PFSK-1 (cell line): ENCODE measurements at regions not wholly inside any gene's neighbourhood (a gene's known extent, or its start where the extent isn't known, plus 50 kb on each side); places are given as distances from the start of the nearest gene placed in this dataset.

Experiments
- REST ChIP-seq, 2 experiments: IDR thresholded peaks; 2 replicates each; pipeline versions ENCODE4 v1.6.1 to v1.8.0; 2011 to 2012; ENCODE audit warnings: low read depth in 2 of 2, low read length in 2 of 2, control low read depth in 1 of 2, inconsistent platforms in 1 of 2, mild to moderate bottlenecking in 1 of 2, moderate library complexity in 1 of 2; ENCODE audit not compliant: insufficient read depth in 1 of 2
- TAF1 ChIP-seq: IDR thresholded peaks from 2 replicates; pipeline ENCODE4 v1.6.1; 2012; ENCODE audit warnings: low read length, control low read depth, borderline replicate concordance; ENCODE audit not compliant: insufficient read depth

- no peak for TF ChIP-seq TAF1
- TF ChIP-seq REST (IDR thresholded peaks at IDR 0.05; ENCODE audit: insufficient read depth in 1 of 2, low read depth in 2 of 2, low read length in 2 of 2) = no peak
These were observed 105.8 kb upstream of the NRIP1 start for GRCh38 chr21:15170614-15171013.
